Tibial nerve (tissue), 3 donors: ENCODE measurements at regions not wholly inside any gene's neighbourhood (a gene's known extent, or its start where the extent isn't known, plus 50 kb on each side); places are given as distances from the start of the nearest gene placed in this dataset.

Experiments
- EP300 ChIP-seq, 2 donors: sonication (generic); formaldehyde crosslinking; IDR thresholded peaks; one replicate each; pipeline ENCODE4 v1.6.1; 2017; ENCODE audit warnings: antibody characterized with exemption in 2 of 2, mild to moderate bottlenecking in 1 of 2
- POLR2A ChIP-seq, 2 donors: fragments of 450-650 bp; IDR thresholded peaks; one replicate each; pipeline ENCODE4 v1.6.1; 2017; ENCODE audit warnings: antibody characterized with exemption in 2 of 2, mild to moderate bottlenecking in 2 of 2, moderate library complexity in 2 of 2

DNA sequence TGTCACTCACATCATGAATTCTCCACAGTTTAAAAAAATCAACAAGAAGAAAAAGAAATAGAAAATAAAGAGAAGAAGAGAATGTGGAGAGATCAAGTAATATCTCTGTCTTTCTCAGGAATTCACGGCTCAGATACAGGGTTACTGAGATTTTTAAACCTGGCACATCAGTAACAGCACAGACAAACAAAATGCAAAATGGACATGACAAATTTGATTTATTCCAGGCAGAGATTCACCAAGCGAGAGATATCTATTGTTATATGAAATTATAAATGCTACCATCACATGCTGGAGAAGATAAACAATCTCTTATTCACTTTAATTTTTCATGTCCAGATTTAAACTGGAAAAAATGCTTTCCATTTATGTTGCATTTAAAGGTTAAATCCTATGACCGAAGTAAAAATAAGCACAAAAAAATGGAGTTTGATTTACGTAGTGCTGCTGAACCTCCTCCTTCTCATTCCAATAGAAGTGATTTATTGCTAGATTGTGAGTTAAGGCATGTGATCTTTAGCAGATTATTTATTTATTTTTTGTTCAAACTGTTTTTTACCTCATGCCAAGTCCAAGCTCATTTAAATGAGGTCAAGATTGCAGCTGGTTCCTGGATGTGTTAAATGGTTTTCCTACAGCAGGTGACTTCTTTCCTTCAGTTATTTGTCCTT lies 926.4 kb downstream of the MAT2B start:
- no peak for TF ChIP-seq POLR2A (IDR thresholded peaks at IDR 0.05)
- no peak for TF ChIP-seq EP300 (IDR thresholded peaks at IDR 0.05)
